Endodermal cell (in vitro differentiated cells): ENCODE measurements at regions not wholly inside any gene's neighbourhood (a gene's known extent, or its start where the extent isn't known, plus 50 kb on each side); places are given as distances from the start of the nearest gene placed in this dataset.

ENCODE experiments used
- DNase-seq: peaks from one replicate; pipeline ENCODE4 v3.0.0-alpha.2; 2017
- H3K27ac ChIP-seq: 2 replicates; pipeline ENCODE4 v1.5.1; 2013; ENCODE audit warnings: mild to moderate bottlenecking, low read depth, low read length, moderate library complexity
- H3K27me3 ChIP-seq: 2 replicates; pipeline ENCODE4 v1.6.1; 2013; ENCODE audit warnings: mild to moderate bottlenecking, low read length, moderate library complexity; ENCODE audit not compliant: insufficient read depth, control insufficient read depth, poor library complexity, severe bottlenecking
- H3K36me3 ChIP-seq: 2 replicates; pipeline ENCODE4 v1.7.0; 2013; ENCODE audit warnings: mild to moderate bottlenecking, low read length, moderate library complexity; ENCODE audit not compliant: control insufficient read depth, insufficient read depth
- H3K4me1 ChIP-seq: one replicate; pipeline ENCODE4 v1.7.0; 2013; ENCODE audit warnings: low read length; ENCODE audit not compliant: control insufficient read depth, insufficient read depth
- H3K4me3 ChIP-seq: 2 replicates; pipeline ENCODE4 v1.5.1; 2013; ENCODE audit warnings: mild to moderate bottlenecking, low read length, moderate library complexity
- H3K9ac ChIP-seq: 2 replicates; pipeline ENCODE4 v1.6.1; 2013; ENCODE audit warnings: mild to moderate bottlenecking, low read length, moderate library complexity; ENCODE audit not compliant: poor library complexity, severe bottlenecking; ENCODE audit errors: extremely low read depth
- H3K9me3 ChIP-seq: 2 replicates; pipeline ENCODE4 v1.6.1; 2013; ENCODE audit warnings: mild to moderate bottlenecking, low read length, moderate library complexity; ENCODE audit not compliant: control insufficient read depth
- H3K27ac Mint-ChIP-seq: 2 replicates; pipeline ENCODE4 v1.8.0; 2020; ENCODE audit warnings: mixed read lengths
- H3K27me3 Mint-ChIP-seq: 2 replicates; pipeline ENCODE4 v1.8.0; 2021; ENCODE audit warnings: mild to moderate bottlenecking, mixed read lengths; ENCODE audit not compliant: insufficient read depth
- H3K36me3 Mint-ChIP-seq: 2 replicates; pipeline ENCODE4 v1.8.0; 2020; ENCODE audit warnings: low read depth, mixed read lengths
- H3K4me1 Mint-ChIP-seq: 2 replicates; pipeline ENCODE4 v1.8.0; 2020; ENCODE audit warnings: mixed read lengths
- H3K4me3 Mint-ChIP-seq: 2 replicates; pipeline ENCODE4 v1.8.0; 2020; ENCODE audit warnings: mild to moderate bottlenecking, moderate library complexity, mixed read lengths
- H3K9me3 Mint-ChIP-seq: 2 replicates; pipeline ENCODE4 v1.8.0; 2020; ENCODE audit warnings: mild to moderate bottlenecking, mixed read lengths
- CTCF ChIP-seq: fragments of 200-600 bp; sonication (generic); conservative IDR thresholded peaks from 2 replicates; pipeline ENCODE4 v1.5.0; 2021; ENCODE audit warnings: antibody characterized with exemption, mild to moderate bottlenecking
- WGBS, 2 experiments: methylation state at CpG; one replicate each; pipeline versions ENCODE4 v1.1.5 to v1.1.7; 2013; ENCODE audit warnings: missing lambda C conversion rate in 2 of 2, mixed read lengths in 1 of 2; ENCODE audit not compliant: insufficient coverage in 1 of 2, insufficient read length in 1 of 2; 5-methylcytosine and 5-hydroxymethylcytosine counted together

GRCh38 chr11:96470521-96470920 is 80.7 kb downstream of the JRKL start:
- Mint-ChIP-seq H3K27ac (no peak overlapping the region), H3K36me3 (no peaks in the 10 kb centered on the region), H3K4me1 (peaks cover 3% of the 10 kb centered on the region), H3K9me3 (peaks cover 11% of the 10 kb centered on the region), H3K4me3 (no peak overlapping the region), H3K27me3 (no peaks in the 10 kb centered on the region)
- H3K9ac ChIP-seq: no peak overlapping the region
- no peak for DNase-seq
- peaks cover 30% of the 10 kb centered on the region for H3K9me3 ChIP-seq
- H3K27ac ChIP-seq: no peak overlapping the region
- no peaks in the 10 kb centered on the region for H3K4me1 ChIP-seq
- H3K36me3 ChIP-seq: no peaks in the 10 kb centered on the region
- H3K27me3 ChIP-seq: no peaks in the 10 kb centered on the region
- WGBS, 2 experiments: 100% methylated on average over 1 of the region's 1 CpG; no CpG with 5 or more reads in 1 of the 2 experiments
- no peak for TF ChIP-seq CTCF
- no peak overlapping the region for H3K4me3 ChIP-seq

GRCh38 chr11:96472085-96472484 is 82.3 kb downstream of the JRKL start:
- H3K9me3 ChIP-seq: peaks cover 37% of the 10 kb centered on the region
- H3K36me3 ChIP-seq: no peaks in the 10 kb centered on the region
- H3K27ac Mint-ChIP-seq: no peak overlapping the region
- no peaks in the 10 kb centered on the region for H3K4me1 ChIP-seq
- no peak for DNase-seq
- WGBS, 2 experiments: 86% methylated on average over 1 of the region's 1 CpG
- no peaks in the 10 kb centered on the region for H3K27me3 Mint-ChIP-seq
- H3K4me3 Mint-ChIP-seq: no peak overlapping the region
- no peak overlapping the region for H3K9ac ChIP-seq
- H3K27ac ChIP-seq: no peak overlapping the region
- peak; percentile 32 for TF ChIP-seq CTCF
- H3K4me3 ChIP-seq: no peak overlapping the region
- no peaks in the 10 kb centered on the region for H3K27me3 ChIP-seq
- H3K4me1 Mint-ChIP-seq: no peaks in the 10 kb centered on the region
- H3K36me3 Mint-ChIP-seq: no peaks in the 10 kb centered on the region
- H3K9me3 Mint-ChIP-seq: peaks cover 18% of the 10 kb centered on the region

- no peak for TF ChIP-seq CTCF
- WGBS, 2 experiments: 94 to 100% methylated on average over 1 of the region's 1 CpG
- no peak overlapping the region for H3K4me3 ChIP-seq
- DNase-seq: no peak
- Mint-ChIP-seq H3K4me3 (no peak overlapping the region), H3K4me1 (no peaks in the 10 kb centered on the region), H3K27ac (no peak overlapping the region), H3K9me3 (peaks cover 26% of the 10 kb centered on the region), H3K36me3 (peaks cover 2% of the 10 kb centered on the region), H3K27me3 (no peaks in the 10 kb centered on the region)
- no peak overlapping the region for H3K9ac ChIP-seq
- peaks cover 51% of the 10 kb centered on the region for H3K9me3 ChIP-seq
- no peaks in the 10 kb centered on the region for H3K27me3 ChIP-seq
- no peaks in the 10 kb centered on the region for H3K4me1 ChIP-seq
- no peaks in the 10 kb centered on the region for H3K36me3 ChIP-seq
- H3K27ac ChIP-seq: no peak overlapping the region
Measured at GRCh38 chr11:96474263-96474662, 84.5 kb downstream of the JRKL start.
